ENCODE measurements at regions not wholly inside any gene's neighbourhood (a gene's known extent, or its start where the extent isn't known, plus 50 kb on each side); places are given as distances from the start of the nearest gene placed in this dataset.

DNA sequence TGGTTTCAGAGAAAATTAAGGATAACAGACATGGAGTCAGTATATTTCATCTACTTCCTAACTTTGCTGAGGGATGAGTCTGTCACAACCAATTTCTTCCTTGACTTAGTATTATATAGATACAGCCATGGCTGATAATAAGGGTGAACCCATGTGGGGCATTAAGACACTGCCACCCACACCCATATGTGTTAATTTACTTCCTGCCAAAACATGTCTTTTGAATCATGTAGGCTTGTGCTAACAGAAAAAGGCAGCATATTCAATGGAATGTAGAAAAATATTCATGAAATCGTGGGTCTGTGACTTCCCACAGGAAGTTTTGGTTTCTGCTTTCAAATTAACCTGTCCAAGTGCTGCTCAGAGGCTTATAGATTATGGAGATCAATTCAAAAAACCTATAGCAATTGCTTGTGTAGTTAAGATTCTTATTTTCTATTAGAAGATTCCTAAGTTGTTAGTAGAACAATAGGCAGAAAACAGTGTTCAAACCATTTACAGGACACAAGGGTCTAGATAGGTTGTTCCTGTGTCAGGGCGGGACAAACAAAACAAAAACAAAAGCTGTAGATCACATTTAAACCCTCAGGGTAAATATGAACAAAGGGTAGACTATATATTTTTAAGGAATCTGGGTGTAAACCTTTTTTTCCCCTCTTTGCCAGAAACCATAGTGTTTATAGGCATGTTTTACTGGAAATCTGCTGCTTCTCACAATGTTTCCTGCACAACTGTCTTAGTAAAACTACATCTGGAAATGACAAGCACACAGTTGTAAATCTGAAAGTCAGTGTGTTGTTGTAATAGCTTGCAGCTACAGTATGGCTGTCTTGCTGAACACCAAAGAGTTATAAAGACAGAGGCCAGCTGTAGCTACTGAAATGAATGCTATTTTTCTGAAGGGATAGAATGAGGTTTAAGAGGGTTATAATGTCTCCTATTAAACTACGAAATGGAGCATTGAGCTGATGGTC is 691.2 kb downstream of the EPHA4 start:
- Histone ChIP-seq H3K36me3 (no peaks in the 10 kb centered on the region), H3K4me3 (replicated peaks in 1 of 3) (no peak overlapping the region), H3K9me3 (no peaks in the 10 kb centered on the region), H3K27me3 (no peaks in the 10 kb centered on the region), H3K27ac (no peak overlapping the region), H3K4me1 (no peaks in the 10 kb centered on the region)
- intact Hi-C loops (cut with DNase I), result no loop called here
- 69 to 89% methylated on average over 3 of the region's 3 CpGs for WGBS, 2 donors
- TF ChIP-seq POLR2A (IDR thresholded peaks at IDR 0.05) (no peak), CTCF (IDR thresholded peaks at IDR 0.05) (no peak)
- no peak for DNase-seq

DNA sequence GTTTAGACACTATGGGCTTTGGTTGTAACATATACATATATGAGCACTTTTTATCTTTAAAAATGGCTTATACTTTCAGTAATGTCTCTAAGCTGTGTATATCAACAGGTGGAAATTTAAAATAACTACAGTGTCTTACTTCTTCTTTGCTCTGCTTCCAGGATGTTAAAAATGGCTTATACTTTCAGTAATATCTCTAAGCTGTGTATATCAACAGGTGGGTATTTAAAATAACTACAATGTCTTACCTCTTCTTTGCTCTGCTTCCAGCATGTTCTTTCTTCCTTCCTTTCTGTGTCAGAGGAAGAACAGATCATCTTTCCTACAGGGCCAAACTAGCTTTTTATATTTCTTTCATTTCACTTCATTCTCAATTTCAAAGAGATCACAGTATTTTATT is 689.6 kb downstream of the EPHA4 start:
- DNase-seq, result no peak
- Histone ChIP-seq H3K9me3 (no peaks in the 10 kb centered on the region), H3K4me3 (replicated peaks in 1 of 3) (no peak overlapping the region), H3K4me1 (no peaks in the 10 kb centered on the region), H3K36me3 (no peaks in the 10 kb centered on the region), H3K27ac (no peak overlapping the region), H3K27me3 (no peaks in the 10 kb centered on the region)
- no peak for TF ChIP-seq POLR2A (IDR thresholded peaks at IDR 0.05)
- no peak for TF ChIP-seq CTCF (IDR thresholded peaks at IDR 0.05)
- intact Hi-C loops (cut with DNase I), result no loop called here

DNA sequence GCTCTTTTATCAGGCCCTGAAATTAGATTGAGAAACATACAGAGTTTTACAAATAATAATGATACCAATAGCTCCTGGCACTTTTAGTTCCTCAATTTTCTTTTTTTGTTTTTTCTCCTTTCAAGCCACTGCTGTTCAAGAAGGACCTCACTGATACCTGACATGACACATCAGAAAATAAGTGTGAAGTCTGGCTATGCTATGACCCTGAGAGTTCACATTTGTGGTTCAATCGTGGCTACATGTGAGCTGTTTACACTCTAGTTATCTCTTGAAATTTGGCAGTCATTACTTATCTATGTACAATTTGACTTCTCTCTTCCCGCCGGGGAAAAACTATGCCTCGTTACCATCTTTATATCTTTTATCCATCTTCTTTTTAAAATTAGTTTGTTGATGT is 686.5 kb downstream of the EPHA4 start:
- no peaks in the 10 kb centered on the region for H3K27me3 ChIP-seq
- intact Hi-C loops (cut with DNase I), result no loop called here
- no peak overlapping the region for H3K4me3 ChIP-seq (replicated peaks in 1 of 3)
- H3K9me3 ChIP-seq, result no peaks in the 10 kb centered on the region
- H3K27ac ChIP-seq, result no peak overlapping the region
- no peak for DNase-seq
- 72 to 81% methylated on average over 4 of the region's 4 CpGs for WGBS, 2 donors
- no peak for TF ChIP-seq POLR2A (IDR thresholded peaks at IDR 0.05)
- TF ChIP-seq CTCF (IDR thresholded peaks at IDR 0.05), result no peak
- no peaks in the 10 kb centered on the region for H3K4me1 ChIP-seq
- H3K36me3 ChIP-seq, result no peaks in the 10 kb centered on the region

DNA sequence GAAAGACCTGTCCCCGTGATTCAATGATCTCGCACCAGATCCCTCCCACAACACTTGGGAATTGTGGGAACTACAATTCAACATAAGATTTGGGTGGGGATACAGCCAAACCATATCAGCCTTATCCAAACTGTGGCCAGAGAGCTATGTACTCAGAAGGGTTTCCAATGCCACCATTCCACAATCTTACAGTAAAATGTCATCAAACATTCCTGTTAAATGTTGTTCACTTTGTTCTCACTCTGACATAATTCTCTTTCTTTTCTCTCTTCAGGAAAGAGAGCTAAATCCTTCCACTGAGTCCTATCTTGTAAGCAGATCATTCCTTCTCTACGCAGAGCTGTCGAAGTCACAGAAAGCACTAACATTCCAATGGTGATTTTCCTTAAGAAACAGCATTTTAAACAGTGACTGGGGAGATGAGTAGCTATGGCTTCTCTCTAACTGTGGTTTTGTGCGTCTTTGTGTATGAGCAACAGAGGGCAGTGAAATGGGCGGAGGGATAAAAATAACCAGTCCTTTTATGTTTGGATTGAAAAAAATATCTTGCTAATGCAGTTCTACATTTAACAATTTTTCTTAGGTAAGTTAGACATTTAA is 684.7 kb downstream of the EPHA4 start:
- Histone ChIP-seq H3K4me3 (replicated peaks in 1 of 3) (no peak overlapping the region), H3K9me3 (no peaks in the 10 kb centered on the region), H3K27ac (no peak overlapping the region), H3K27me3 (no peaks in the 10 kb centered on the region), H3K4me1 (no peaks in the 10 kb centered on the region), H3K36me3 (no peaks in the 10 kb centered on the region)
- DNase-seq, result no peak
- TF ChIP-seq CTCF (IDR thresholded peaks at IDR 0.05), result no peak
- no peak for TF ChIP-seq POLR2A (IDR thresholded peaks at IDR 0.05)
- WGBS, 2 donors, result 78 to 85% methylated on average over 6 of the region's 6 CpGs
- intact Hi-C loops (cut with DNase I), result no loop called here

DNA sequence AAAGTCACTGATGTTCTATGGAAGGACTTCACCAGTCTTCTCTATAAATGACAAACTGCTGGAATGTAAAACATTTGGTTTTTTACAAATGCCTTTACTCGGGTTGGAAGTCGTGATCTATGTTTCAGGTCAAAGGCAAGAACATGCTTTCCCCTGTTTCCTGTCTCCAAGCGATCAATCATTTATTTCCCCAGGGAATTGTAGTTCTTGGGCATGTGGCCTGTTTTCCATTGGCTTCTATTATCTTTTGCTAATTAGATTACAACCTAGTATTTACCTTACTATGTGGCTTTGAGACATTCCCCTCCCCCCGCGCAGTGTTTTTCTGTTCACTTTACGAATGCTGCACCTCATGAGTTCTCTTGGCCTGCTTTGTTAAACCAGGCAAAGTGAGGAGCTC is 684.2 kb downstream of the EPHA4 start:
- DNase-seq, result no peak
- TF ChIP-seq CTCF (IDR thresholded peaks at IDR 0.05) (no peak), POLR2A (IDR thresholded peaks at IDR 0.05) (no peak)
- 79 to 80% methylated on average over 6 of the region's 6 CpGs for WGBS, 2 donors
- H3K4me3 ChIP-seq (replicated peaks in 1 of 3), result no peak overlapping the region
- H3K27ac ChIP-seq, result no peak overlapping the region
- no peaks in the 10 kb centered on the region for H3K27me3 ChIP-seq
- intact Hi-C loops (cut with DNase I), result no loop called here
- H3K9me3 ChIP-seq, result no peaks in the 10 kb centered on the region
- H3K4me1 ChIP-seq, result no peaks in the 10 kb centered on the region
- no peaks in the 10 kb centered on the region for H3K36me3 ChIP-seq

Measured in thyroid gland (tissue), 4 donors.